ENCODE measurements at regions not wholly inside any gene's neighbourhood (a gene's known extent, or its start where the extent isn't known, plus 50 kb on each side); places are given as distances from the start of the nearest gene placed in this dataset.

- TF ChIP-seq TAF1 (IDR thresholded peaks at IDR 0.05; ENCODE audit: borderline replicate concordance, insufficient read depth, low read length) (no peak), FOXP2 (optimal IDR thresholded peaks at IDR 0.05; ENCODE audit: borderline replicate concordance, extremely low read depth, extremely low read length, insufficient read depth) (no peak), REST (IDR thresholded peaks at IDR 0.05; ENCODE audit: insufficient read depth in 1 of 2, low read depth in 2 of 2, low read length in 2 of 2) (no peak)
Measured at GRCh38 chr9:73807952-73808351, 656.3 kb downstream of the ANXA1 start.

GRCh38 chr9:73810585-73811215 lies 659.0 kb downstream of the ANXA1 start:
- TF ChIP-seq FOXP2 (optimal IDR thresholded peaks at IDR 0.05; ENCODE audit: borderline replicate concordance, extremely low read depth, extremely low read length, insufficient read depth), result no peak
- no peak for TF ChIP-seq REST (IDR thresholded peaks at IDR 0.05; ENCODE audit: insufficient read depth in 1 of 2, low read depth in 2 of 2, low read length in 2 of 2)
- no peak for TF ChIP-seq TAF1 (IDR thresholded peaks at IDR 0.05; ENCODE audit: borderline replicate concordance, insufficient read depth, low read length)
- TF ChIP-seq POLR2AphosphoS5 (IDR thresholded peaks at IDR 0.05; ENCODE audit: low read depth, low read length), result no peak
- no peak for TF ChIP-seq SIN3A (IDR thresholded peaks at IDR 0.05; ENCODE audit: borderline replicate concordance, insufficient read depth, low read length)

- TF ChIP-seq FOXP2 (optimal IDR thresholded peaks at IDR 0.05; ENCODE audit: borderline replicate concordance, extremely low read depth, extremely low read length, insufficient read depth) (no peak), REST (IDR thresholded peaks at IDR 0.05; ENCODE audit: insufficient read depth in 1 of 2, low read depth in 2 of 2, low read length in 2 of 2) (no peak), POLR2AphosphoS5 (IDR thresholded peaks at IDR 0.05; ENCODE audit: low read depth, low read length) (no peak), SIN3A (IDR thresholded peaks at IDR 0.05; ENCODE audit: borderline replicate concordance, insufficient read depth, low read length) (no peak), TAF1 (IDR thresholded peaks at IDR 0.05; ENCODE audit: borderline replicate concordance, insufficient read depth, low read length) (no peak)
Measured at GRCh38 chr9:73813546-73813945, 661.9 kb downstream of the ANXA1 start.

- no peak for TF ChIP-seq REST (IDR thresholded peaks at IDR 0.05; ENCODE audit: insufficient read depth in 1 of 2, low read depth in 2 of 2, low read length in 2 of 2)
- TF ChIP-seq POLR2AphosphoS5 (IDR thresholded peaks at IDR 0.05; ENCODE audit: low read depth, low read length), result no peak
- TF ChIP-seq SIN3A (IDR thresholded peaks at IDR 0.05; ENCODE audit: borderline replicate concordance, insufficient read depth, low read length), result no peak
- no peak for TF ChIP-seq TAF1 (IDR thresholded peaks at IDR 0.05; ENCODE audit: borderline replicate concordance, insufficient read depth, low read length)
- no peak for TF ChIP-seq FOXP2 (optimal IDR thresholded peaks at IDR 0.05; ENCODE audit: borderline replicate concordance, extremely low read depth, extremely low read length, insufficient read depth)
Measured at GRCh38 chr9:73816905-73817304, 665.2 kb downstream of the ANXA1 start.

- TF ChIP-seq REST (IDR thresholded peaks at IDR 0.05; ENCODE audit: insufficient read depth in 1 of 2, low read depth in 2 of 2, low read length in 2 of 2) (no peak), SIN3A (IDR thresholded peaks at IDR 0.05; ENCODE audit: borderline replicate concordance, insufficient read depth, low read length) (no peak), FOXP2 (optimal IDR thresholded peaks at IDR 0.05; ENCODE audit: borderline replicate concordance, extremely low read depth, extremely low read length, insufficient read depth) (no peak), TAF1 (IDR thresholded peaks at IDR 0.05; ENCODE audit: borderline replicate concordance, insufficient read depth, low read length) (no peak), POLR2AphosphoS5 (IDR thresholded peaks at IDR 0.05; ENCODE audit: low read depth, low read length) (no peak)
Measured at GRCh38 chr9:73824671-73825070, 672.5 kb upstream of the RORB start.

All from PFSK-1 (cell line).